Lung (tissue), 11 donors: ENCODE measurements at regions not wholly inside any gene's neighbourhood (a gene's known extent, or its start where the extent isn't known, plus 50 kb on each side); places are given as distances from the start of the nearest gene placed in this dataset.

ENCODE experiments used
- ATAC-seq: fragments of 200-7000 bp; cut with Tn5 transposase; one replicate; pipeline ENCODE4 v1.9.1; 2020; ENCODE audit warnings: moderate number of reproducible peaks; ENCODE audit not compliant: insufficient read depth, low FRiP score
- DNase-seq, 3 donors: peaks; one replicate each; pipeline ENCODE4 v3.0.0-alpha.2; 2013 to 2017
- H3K27ac ChIP-seq, 2 donors: one replicate each; pipeline ENCODE4 v1.5.1; 2013; ENCODE audit warnings: mild to moderate bottlenecking in 2 of 2, moderate library complexity in 2 of 2, control low read depth in 1 of 2, inconsistent platforms in 1 of 2, low read depth in 1 of 2, low read length in 1 of 2
- H3K27me3 ChIP-seq, 3 donors: one replicate each; pipeline ENCODE4 v1.5.1; 2013; ENCODE audit warnings: low read length in 2 of 3; ENCODE audit not compliant: control insufficient read depth in 3 of 3, insufficient read depth in 3 of 3
- H3K36me3 ChIP-seq, 4 donors: one replicate each; pipeline ENCODE4 v1.5.1; 2013; ENCODE audit warnings: low read length in 4 of 4, mild to moderate bottlenecking in 1 of 4, moderate library complexity in 1 of 4; ENCODE audit not compliant: control insufficient read depth in 4 of 4, insufficient read depth in 4 of 4
- H3K4me1 ChIP-seq, 5 donors: one replicate each; pipeline ENCODE4 v1.5.1; 2013; ENCODE audit warnings: low read length in 5 of 5, mild to moderate bottlenecking in 2 of 5, moderate library complexity in 1 of 5; ENCODE audit not compliant: control insufficient read depth in 5 of 5, insufficient read depth in 5 of 5
- H3K4me3 ChIP-seq: one replicate; pipeline ENCODE4 v1.5.1; 2013; ENCODE audit warnings: mild to moderate bottlenecking, control low read depth, moderate library complexity
- H3K9ac ChIP-seq, 2 donors: one replicate each; pipeline ENCODE4 v1.5.1; 2013; ENCODE audit warnings: low read length in 2 of 2, control low read depth in 1 of 2; ENCODE audit not compliant: insufficient read depth in 1 of 2
- H3K9me3 ChIP-seq, 4 donors: one replicate each; pipeline ENCODE4 v1.5.1; 2013; ENCODE audit warnings: low read length in 3 of 4, mild to moderate bottlenecking in 1 of 4, moderate library complexity in 1 of 4; ENCODE audit not compliant: control insufficient read depth in 4 of 4, insufficient read depth in 3 of 4
- WGBS, 2 donors: extraction: QIAGEN DNeasy Blood & Tissue Kit; methylation state at CpG; one replicate each; pipeline ENCODE4 v1.1.7; 2013; 5-methylcytosine and 5-hydroxymethylcytosine counted together
- TF ChIP-seq, protein P1 (sequence below): IDR thresholded peaks from 2 replicates; pipeline ENCODE4 v1.5.1; 2012; ENCODE audit warnings: mild to moderate bottlenecking; ENCODE audit errors: control extremely low read depth, extremely low read depth
- donor health status: control.
- donor health status: control.
- donor health status: Bipolar disorder and iron deficiency.
- donor health status: healthy.
- donor health status: DM: yes; HTN: yes; CAD: no.

DNA sequence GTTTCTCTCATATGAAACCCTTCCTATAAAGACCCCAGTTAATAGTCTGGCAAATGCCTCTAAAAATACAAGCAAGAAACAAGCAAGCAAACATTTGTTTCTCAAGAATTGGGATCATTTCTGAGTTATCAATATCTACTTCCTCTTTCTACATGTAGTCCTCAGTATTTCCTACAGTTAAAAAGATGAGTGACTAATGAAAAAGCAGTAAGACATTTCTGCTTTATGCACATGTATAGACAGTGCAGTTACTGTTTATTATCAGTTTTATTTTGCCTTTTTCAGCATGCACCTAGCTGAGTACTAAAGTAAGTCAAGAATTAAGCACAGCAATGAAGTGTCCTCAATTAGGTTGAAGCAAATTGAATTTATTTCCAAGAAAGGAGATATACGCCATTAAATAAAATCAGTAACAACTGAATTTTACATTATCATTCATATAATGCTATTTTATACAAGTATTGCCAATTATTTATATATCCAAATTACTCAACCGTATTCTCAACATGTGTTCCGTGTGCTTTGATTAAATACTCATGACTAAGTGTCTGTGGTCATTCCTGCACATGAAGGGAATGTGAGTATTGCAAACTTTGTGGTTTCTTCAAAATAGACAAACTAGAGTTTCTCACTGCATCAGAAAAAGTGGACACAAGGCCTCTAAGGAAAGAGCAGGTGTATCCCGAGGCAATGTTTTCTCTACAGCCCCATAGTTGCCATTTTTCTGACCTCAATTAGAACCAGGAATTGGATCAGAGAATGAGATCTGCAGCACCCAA is 159.3 kb upstream of the MARCKS start:
- DNase-seq (no peak), ATAC-seq (no peak)
- TF ChIP-seq, protein P1, sequence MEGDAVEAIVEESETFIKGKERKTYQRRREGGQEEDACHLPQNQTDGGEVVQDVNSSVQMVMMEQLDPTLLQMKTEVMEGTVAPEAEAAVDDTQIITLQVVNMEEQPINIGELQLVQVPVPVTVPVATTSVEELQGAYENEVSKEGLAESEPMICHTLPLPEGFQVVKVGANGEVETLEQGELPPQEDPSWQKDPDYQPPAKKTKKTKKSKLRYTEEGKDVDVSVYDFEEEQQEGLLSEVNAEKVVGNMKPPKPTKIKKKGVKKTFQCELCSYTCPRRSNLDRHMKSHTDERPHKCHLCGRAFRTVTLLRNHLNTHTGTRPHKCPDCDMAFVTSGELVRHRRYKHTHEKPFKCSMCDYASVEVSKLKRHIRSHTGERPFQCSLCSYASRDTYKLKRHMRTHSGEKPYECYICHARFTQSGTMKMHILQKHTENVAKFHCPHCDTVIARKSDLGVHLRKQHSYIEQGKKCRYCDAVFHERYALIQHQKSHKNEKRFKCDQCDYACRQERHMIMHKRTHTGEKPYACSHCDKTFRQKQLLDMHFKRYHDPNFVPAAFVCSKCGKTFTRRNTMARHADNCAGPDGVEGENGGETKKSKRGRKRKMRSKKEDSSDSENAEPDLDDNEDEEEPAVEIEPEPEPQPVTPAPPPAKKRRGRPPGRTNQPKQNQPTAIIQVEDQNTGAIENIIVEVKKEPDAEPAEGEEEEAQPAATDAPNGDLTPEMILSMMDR, result no peak
- Histone ChIP-seq H3K4me1 (peaks cover 0 to 6% (median 0%) of the 10 kb centered on the region in 5 donors), H3K9me3 (no peaks in the 10 kb centered on the region), H3K36me3 (no peaks in the 10 kb centered on the region), H3K27me3 (no peaks in the 10 kb centered on the region), H3K4me3 (no peak overlapping the region), H3K9ac (no peak overlapping the region), H3K27ac (no peak overlapping the region)
- WGBS, 2 donors, result 51 to 59% methylated on average over 4 of the region's 4 CpGs

DNA sequence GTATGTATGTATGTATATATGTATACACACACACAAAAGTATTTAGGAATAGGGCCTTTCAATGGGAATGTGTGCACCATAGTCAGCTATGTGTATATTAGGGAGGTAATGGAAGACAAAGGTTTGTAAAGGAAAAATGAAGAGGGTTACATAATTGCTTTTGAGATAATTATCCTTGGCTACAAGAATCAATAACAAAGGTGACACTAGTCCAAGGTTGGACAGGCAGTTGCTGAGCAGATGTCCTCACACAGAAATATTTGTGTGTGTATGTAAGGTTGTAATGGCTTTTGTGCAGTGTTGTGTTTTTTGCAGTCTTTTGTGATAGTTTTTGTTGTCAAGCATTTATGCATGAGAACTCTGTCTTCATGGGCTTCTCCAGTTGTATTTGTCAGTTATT is 157.9 kb upstream of the MARCKS start:
- DNase-seq, result no peak
- Histone ChIP-seq H3K27ac (no peak overlapping the region), H3K4me3 (no peak overlapping the region), H3K9ac (no peak overlapping the region), H3K27me3 (no peaks in the 10 kb centered on the region), H3K9me3 (no peaks in the 10 kb centered on the region), H3K36me3 (no peaks in the 10 kb centered on the region), H3K4me1 (peaks cover 0 to 6% (median 0%) of the 10 kb centered on the region in 5 donors)
- TF ChIP-seq, protein P1, result no peak
- no peak for ATAC-seq

DNA sequence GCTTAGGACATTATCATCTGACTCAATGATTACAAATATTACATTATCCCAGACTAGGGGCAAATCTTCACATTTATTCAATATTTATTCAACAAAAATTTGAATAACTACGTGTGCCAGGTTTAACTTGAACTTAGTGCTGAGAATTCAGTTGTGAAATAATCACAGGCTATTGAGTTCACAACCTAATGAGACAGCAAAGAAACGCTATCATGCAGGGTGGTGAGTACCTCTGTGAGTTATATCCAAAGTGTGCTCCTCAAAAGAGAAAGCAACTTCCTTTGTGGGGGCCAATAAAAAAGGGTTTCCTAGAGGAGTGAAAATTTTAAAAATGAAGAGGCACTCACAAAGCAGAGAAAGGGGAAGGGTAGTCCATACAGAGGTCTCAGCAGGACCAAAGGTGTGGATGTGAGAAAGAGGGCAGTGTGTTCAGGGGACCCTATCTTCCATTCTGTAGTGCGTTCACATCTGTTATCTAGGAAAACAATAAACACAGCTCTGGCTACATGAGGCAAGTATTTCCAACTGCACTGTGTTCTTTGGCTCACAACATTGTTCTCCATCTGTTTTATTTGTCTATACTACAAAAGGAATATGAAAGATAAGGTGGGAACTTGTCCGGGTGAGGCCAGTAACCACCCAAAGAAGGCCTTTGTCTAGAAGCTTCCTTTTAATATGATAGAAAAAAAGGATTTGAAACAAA is 155.4 kb upstream of the MARCKS start:
- TF ChIP-seq, protein P1, result no peak
- no peaks in the 10 kb centered on the region for H3K4me1 ChIP-seq
- no peaks in the 10 kb centered on the region for H3K27me3 ChIP-seq
- H3K4me3 ChIP-seq, result no peak overlapping the region
- 66 to 70% methylated on average over 4 of the region's 4 CpGs for WGBS, 2 donors
- peak overlapping the region in 1 of 2 donors; percentile 53 for H3K9ac ChIP-seq
- no peak for ATAC-seq
- peak in 1 of 3 donors; percentile 32 for DNase-seq
- H3K9me3 ChIP-seq, result no peaks in the 10 kb centered on the region
- H3K27ac ChIP-seq, result no peak overlapping the region
- H3K36me3 ChIP-seq, result no peaks in the 10 kb centered on the region
